Muscle of leg (tissue), 3 donors: ENCODE measurements at regions not wholly inside any gene's neighbourhood (a gene's known extent, or its start where the extent isn't known, plus 50 kb on each side); places are given as distances from the start of the nearest gene placed in this dataset.

Experiments
- DNase-seq: peaks from one replicate; pipeline ENCODE4 v3.0.0; 2013
- H3K27ac ChIP-seq: one replicate; pipeline ENCODE4 v1.5.1; 2013; ENCODE audit warnings: mild to moderate bottlenecking, low read length, control low read depth
- H3K27me3 ChIP-seq: one replicate; pipeline ENCODE4 v1.6.1; 2013; ENCODE audit warnings: low read length; ENCODE audit not compliant: control insufficient read depth, insufficient read depth
- H3K36me3 ChIP-seq: one replicate; pipeline ENCODE4 v1.6.1; 2013; ENCODE audit warnings: low read length; ENCODE audit not compliant: control insufficient read depth, insufficient read depth
- H3K4me1 ChIP-seq: one replicate; pipeline ENCODE4 v1.6.1; 2013; ENCODE audit warnings: low read length; ENCODE audit not compliant: control insufficient read depth, insufficient read depth
- H3K4me3 ChIP-seq: one replicate; pipeline ENCODE4 v1.5.1; 2013; ENCODE audit warnings: low read length, control low read depth
- H3K9me3 ChIP-seq: replicated peaks from 2 replicates; pipeline ENCODE4 v1.6.1; 2013; ENCODE audit warnings: low read depth, low read length; ENCODE audit not compliant: control insufficient read depth
- WGBS: methylation state at CpG from one replicate; pipeline ENCODE4 v1.1.5; 2013; ENCODE audit warnings: missing lambda C conversion rate; ENCODE audit not compliant: insufficient coverage; 5-methylcytosine and 5-hydroxymethylcytosine counted together

DNA sequence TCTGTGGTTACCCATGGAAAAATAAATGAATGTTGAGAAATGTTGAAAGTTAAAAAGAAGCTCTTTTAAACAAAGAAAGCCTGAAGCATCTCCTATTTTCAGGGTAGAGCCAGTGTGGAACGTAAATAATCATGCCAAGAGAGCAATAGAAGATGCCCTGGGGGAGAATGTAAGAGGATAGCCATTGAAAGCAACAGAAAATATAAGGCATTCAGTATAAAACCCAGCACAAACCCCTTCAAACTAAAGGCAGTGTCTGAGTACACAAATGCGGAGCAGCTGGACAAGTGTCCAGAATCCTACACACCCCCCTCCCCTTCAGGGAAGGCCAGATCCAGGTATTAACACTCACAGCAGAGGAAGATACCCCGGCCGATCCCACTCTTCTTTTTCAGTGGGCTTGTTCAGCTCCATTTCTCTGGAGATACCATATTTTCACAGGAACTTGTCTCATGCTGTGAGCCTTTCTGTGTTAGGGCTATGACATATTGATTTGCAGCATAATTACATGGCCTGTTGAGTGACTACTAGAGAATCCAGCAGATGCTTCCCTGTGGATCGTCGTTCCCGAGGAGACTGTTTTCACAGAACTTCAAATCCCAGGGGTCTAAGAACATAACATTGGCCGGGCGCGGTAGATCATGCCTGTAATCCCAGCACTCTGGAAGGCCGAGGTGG, 101.2 kb downstream of the PLK2 start:
- no peak for DNase-seq
- Histone ChIP-seq H3K4me1 (no peaks in the 10 kb centered on the region), H3K36me3 (no peaks in the 10 kb centered on the region), H3K27me3 (no peaks in the 10 kb centered on the region), H3K9me3 (no peaks in the 10 kb centered on the region), H3K27ac (no peak overlapping the region), H3K4me3 (no peak overlapping the region)
- 42% methylated on average over 4 of the region's 11 CpGs for WGBS

DNA sequence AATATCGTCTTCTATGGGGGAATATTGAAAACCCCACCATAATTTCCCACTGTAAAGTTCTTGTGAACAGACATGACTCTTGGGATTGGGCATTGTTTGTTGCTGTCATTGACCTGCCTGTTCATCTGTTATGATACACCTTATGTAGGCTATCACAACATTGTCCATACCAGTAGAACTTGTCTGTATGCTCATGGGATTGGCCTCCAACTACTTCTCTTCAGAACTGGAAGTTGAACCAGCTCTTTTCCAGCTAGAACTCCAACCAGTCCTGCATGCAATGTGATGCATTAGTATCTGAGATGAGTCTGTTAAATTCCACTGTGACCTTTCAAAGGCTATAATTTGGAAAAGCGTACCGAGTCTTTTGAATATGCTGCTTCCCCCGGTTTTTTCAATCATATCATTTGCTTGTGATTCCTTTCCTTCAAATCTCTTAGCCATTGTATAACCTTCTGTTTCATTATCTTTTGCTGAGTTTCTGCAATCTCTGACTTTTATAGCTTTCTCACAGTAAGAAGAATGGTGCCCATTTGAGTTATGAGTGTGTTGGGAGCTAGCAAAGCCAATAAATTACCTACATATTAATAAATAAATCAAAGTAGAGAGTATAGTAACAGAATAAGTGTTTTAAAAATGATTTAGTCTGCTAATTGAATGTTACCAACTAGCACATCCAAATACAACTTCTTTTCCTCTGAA, 101.9 kb downstream of the PLK2 start:
- Histone ChIP-seq H3K4me3 (no peak overlapping the region), H3K36me3 (no peaks in the 10 kb centered on the region), H3K27me3 (no peaks in the 10 kb centered on the region), H3K4me1 (no peaks in the 10 kb centered on the region), H3K9me3 (no peaks in the 10 kb centered on the region), H3K27ac (no peak overlapping the region)
- WGBS, result 100% methylated on average over 3 of the region's 4 CpGs
- DNase-seq, result no peak

- WGBS, result no CpG with 5 or more reads among the region's 2 CpGs
Observed at GRCh38 chr5:58357121-58357520, 102.8 kb downstream of the PLK2 start.

GRCh38 chr5:58356662-58357061, 103.2 kb downstream of the PLK2 start:
- Histone ChIP-seq H3K27me3 (no peaks in the 10 kb centered on the region), H3K36me3 (no peaks in the 10 kb centered on the region), H3K27ac (no peak overlapping the region), H3K4me3 (no peak overlapping the region), H3K4me1 (no peaks in the 10 kb centered on the region), H3K9me3 (no peaks in the 10 kb centered on the region)
- no peak for DNase-seq
- WGBS, result 100% methylated on average over 3 of the region's 4 CpGs

More at GRCh38 chr5:58357121-58357520, 102.8 kb downstream of the PLK2 start:
- Histone ChIP-seq H3K27ac (no peak overlapping the region), H3K36me3 (no peaks in the 10 kb centered on the region), H3K4me1 (no peaks in the 10 kb centered on the region), H3K9me3 (no peaks in the 10 kb centered on the region), H3K4me3 (no peak overlapping the region), H3K27me3 (no peaks in the 10 kb centered on the region)
- DNase-seq, result no peak

DNA sequence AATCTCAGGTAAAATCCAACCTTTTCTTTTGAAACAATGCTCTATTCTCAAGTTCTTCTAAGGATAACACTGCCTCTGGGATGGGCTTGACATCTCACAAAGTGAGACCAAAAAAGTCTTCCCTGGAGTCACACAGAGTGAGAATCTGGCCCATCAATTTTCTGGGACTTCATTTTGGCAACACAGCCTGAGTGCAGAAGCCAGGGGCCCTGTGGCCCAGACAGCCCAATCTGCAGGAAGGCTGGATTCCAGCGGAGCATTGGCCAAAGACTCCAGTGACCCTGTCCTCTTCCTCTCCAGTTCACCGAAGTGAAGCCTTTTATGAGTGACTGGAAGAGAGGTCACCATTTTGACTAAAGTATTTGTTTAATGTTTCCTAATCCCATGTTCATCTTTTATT, 105.1 kb downstream of the PLK2 start:
- H3K4me1 ChIP-seq, result no peaks in the 10 kb centered on the region
- no peak for DNase-seq
- no peak overlapping the region for H3K4me3 ChIP-seq
- no peak overlapping the region for H3K27ac ChIP-seq
- H3K36me3 ChIP-seq, result no peaks in the 10 kb centered on the region
- no peaks in the 10 kb centered on the region for H3K27me3 ChIP-seq
- H3K9me3 ChIP-seq, result no peaks in the 10 kb centered on the region
- no CpG with 5 or more reads among the region's 2 CpGs for WGBS

DNA sequence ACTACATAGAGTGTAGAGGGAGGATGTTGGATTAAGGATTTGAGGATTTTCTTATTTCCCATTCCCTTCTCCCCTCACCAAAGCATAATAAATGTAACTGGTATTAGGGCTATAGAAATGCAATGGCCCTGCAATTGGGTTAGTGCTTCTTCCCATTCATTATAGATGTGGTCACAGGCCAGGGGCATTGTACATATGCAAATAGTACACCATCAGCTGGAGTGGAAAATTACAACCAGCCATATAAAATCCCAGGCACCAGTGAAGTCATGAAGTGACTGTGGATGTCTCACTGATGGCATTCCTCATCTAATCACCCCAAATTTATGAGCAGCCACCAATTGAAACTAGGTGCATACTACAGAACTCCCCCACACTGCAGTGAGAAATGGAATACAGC, 105.9 kb downstream of the PLK2 start:
- no peaks in the 10 kb centered on the region for H3K27me3 ChIP-seq
- H3K4me3 ChIP-seq, result no peak overlapping the region
- no peaks in the 10 kb centered on the region for H3K9me3 ChIP-seq
- H3K4me1 ChIP-seq, result no peaks in the 10 kb centered on the region
- H3K27ac ChIP-seq, result no peak overlapping the region
- no peak for DNase-seq
- no peaks in the 10 kb centered on the region for H3K36me3 ChIP-seq

GRCh38 chr5:58351190-58351589, 108.7 kb downstream of the PLK2 start:
- H3K4me3 ChIP-seq, result no peak overlapping the region
- DNase-seq, result no peak
- no peaks in the 10 kb centered on the region for H3K36me3 ChIP-seq
- H3K4me1 ChIP-seq, result no peaks in the 10 kb centered on the region
- no peaks in the 10 kb centered on the region for H3K9me3 ChIP-seq
- no peaks in the 10 kb centered on the region for H3K27me3 ChIP-seq
- no peak overlapping the region for H3K27ac ChIP-seq
- no CpG with 5 or more reads among the region's 1 CpG for WGBS

- Histone ChIP-seq H3K4me1 (no peaks in the 10 kb centered on the region), H3K4me3 (no peak overlapping the region), H3K9me3 (no peaks in the 10 kb centered on the region), H3K36me3 (no peaks in the 10 kb centered on the region), H3K27me3 (no peaks in the 10 kb centered on the region), H3K27ac (no peak overlapping the region)
- 80% methylated on average over 1 of the region's 6 CpGs for WGBS
- DNase-seq, result no peak
Observed at GRCh38 chr5:58348996-58349728, 110.7 kb downstream of the PLK2 start.

DNA sequence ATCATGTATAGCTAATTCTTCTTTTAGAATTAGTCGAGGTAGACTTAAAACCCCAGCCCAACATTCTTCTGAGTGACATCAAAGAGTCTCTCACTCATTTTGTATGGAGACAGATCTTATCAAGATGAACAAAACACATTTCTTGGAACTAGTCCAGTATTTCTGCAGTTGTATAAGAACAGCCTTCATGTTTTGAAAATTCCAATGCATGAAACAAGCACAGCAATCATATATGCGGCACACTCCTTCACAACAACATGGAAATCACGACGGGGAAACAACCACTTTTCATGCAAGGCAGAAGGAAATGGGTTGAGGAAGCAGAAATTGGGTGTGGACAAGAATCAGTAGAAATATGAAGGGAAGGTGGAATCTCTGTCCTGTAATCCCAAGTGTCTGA, 113.8 kb downstream of the PLK2 start:
- no peaks in the 10 kb centered on the region for H3K27me3 ChIP-seq
- no peaks in the 10 kb centered on the region for H3K4me1 ChIP-seq
- H3K36me3 ChIP-seq, result no peaks in the 10 kb centered on the region
- DNase-seq, result no peak
- no peak overlapping the region for H3K4me3 ChIP-seq
- WGBS, result no CpG with 5 or more reads among the region's 4 CpGs
- no peak overlapping the region for H3K27ac ChIP-seq
- H3K9me3 ChIP-seq, result no peaks in the 10 kb centered on the region

DNA sequence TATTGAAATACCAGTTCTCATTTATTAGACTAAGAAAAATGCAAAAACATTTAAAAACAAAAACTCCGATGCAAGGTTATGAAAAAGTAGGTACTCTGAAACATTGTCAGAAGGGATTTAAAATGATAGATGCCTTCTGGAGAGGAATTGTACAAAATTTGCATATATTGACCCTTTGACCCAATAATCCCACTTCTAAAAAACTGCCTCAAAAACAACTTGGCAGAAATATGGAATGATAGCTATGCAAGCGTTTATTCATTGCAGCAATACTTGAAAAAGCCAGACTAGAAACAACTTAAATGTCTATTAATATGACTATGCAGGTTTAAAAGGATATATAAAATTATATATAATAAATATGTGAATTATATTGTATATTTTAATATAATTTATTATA, 118.4 kb downstream of the PLK2 start:
- Histone ChIP-seq H3K27me3 (no peaks in the 10 kb centered on the region), H3K4me1 (no peaks in the 10 kb centered on the region), H3K36me3 (no peaks in the 10 kb centered on the region), H3K9me3 (no peaks in the 10 kb centered on the region), H3K4me3 (no peak overlapping the region), H3K27ac (no peak overlapping the region)
- DNase-seq, result no peak
- no CpG with 5 or more reads among the region's 2 CpGs for whole genome bisulfite sequencing
